PC-9 (cell line): ENCODE measurements at regions not wholly inside any gene's neighbourhood (a gene's known extent, or its start where the extent isn't known, plus 50 kb on each side); places are given as distances from the start of the nearest gene placed in this dataset.

Experiments
- BruUV-seq: library from RNA; stranded (reverse); fragments of 400-500 nt; replicated peaks from 2 replicates; lab custom pipeline; 2021; lab: Mats Ljungman, UMichigan
- CTCF ChIA-PET: fragments of 300-600 bp; sonication (Branson Sonifier 250); formaldehyde crosslinking; loops from one replicate; lab custom pipeline; 2022; ENCODE audit warnings: antibody characterized with exemption; lab: Charles Lee
- POLR2A ChIA-PET: fragments of 300-600 bp; sonication (Branson Sonifier 250); formaldehyde crosslinking; loops from one replicate; lab custom pipeline; 2022; ENCODE audit warnings: antibody characterized with exemption; ENCODE audit not compliant: unreplicated experiment; lab: Charles Lee
- DNase-seq, 2 experiments: peaks; one replicate each; pipeline versions ENCODE4 v3.0.0 to v3.0.0-alpha.2; 2015 to 2022; ENCODE audit warnings: mixed read lengths in 1 of 2
- H2AFZ ChIP-seq: fragments of 200-600 bp; sonication (generic); 2 replicates; pipeline ENCODE4 v1.8.1; 2017; ENCODE audit warnings: antibody characterized with exemption
- H3F3A ChIP-seq: fragments of 200-600 bp; sonication (generic); 2 replicates; pipeline ENCODE4 v1.8.1; 2017; ENCODE audit warnings: antibody characterized with exemption, mild to moderate bottlenecking, low read depth; ENCODE audit not compliant: insufficient read depth
- H3K27ac ChIP-seq: fragments of 200-600 bp; sonication (generic); 2 replicates; pipeline ENCODE4 v1.6.1; 2016; ENCODE audit warnings: mixed run types
- H3K27me3 ChIP-seq: fragments of 200-600 bp; sonication (generic); 2 replicates; pipeline ENCODE4 v1.6.1; 2016; ENCODE audit warnings: low read depth, mixed run types; ENCODE audit not compliant: insufficient read depth
- H3K36me3 ChIP-seq: fragments of 200-600 bp; sonication (generic); 2 replicates; pipeline ENCODE4 v1.6.1; 2016; ENCODE audit warnings: low read depth, mixed run types
- H3K4me1 ChIP-seq: fragments of 200-600 bp; sonication (generic); replicated peaks from 2 replicates; pipeline ENCODE4 v1.6.1; 2016; ENCODE audit warnings: mixed run types; ENCODE audit not compliant: insufficient read depth
- H3K4me2 ChIP-seq: fragments of 200-600 bp; sonication (generic); 2 replicates; pipeline ENCODE4 v1.6.1; 2017; ENCODE audit warnings: mixed run types
- H3K4me3 ChIP-seq: fragments of 200-600 bp; sonication (generic); 2 replicates; pipeline ENCODE4 v1.6.1; 2016; ENCODE audit warnings: mixed run types
- H3K79me2 ChIP-seq: fragments of 200-600 bp; sonication (generic); 2 replicates; pipeline ENCODE4 v1.6.1; 2017; ENCODE audit warnings: low read depth, mixed run types
- H3K9me2 ChIP-seq: fragments of 200-600 bp; sonication (generic); 2 replicates; pipeline ENCODE4 v1.8.1; 2017; ENCODE audit warnings: mild to moderate bottlenecking; ENCODE audit not compliant: insufficient read depth
- H3K9me3 ChIP-seq: fragments of 200-600 bp; sonication (generic); 2 replicates; pipeline ENCODE4 v1.8.1; 2016; ENCODE audit warnings: low read depth; ENCODE audit not compliant: insufficient read depth
- H4K20me1 ChIP-seq: fragments of 200-600 bp; sonication (generic); 2 replicates; pipeline ENCODE4 v1.8.1; 2017; ENCODE audit not compliant: insufficient read depth
- CTCF ChIP-seq: fragments of 200-600 bp; sonication (generic); conservative IDR thresholded peaks from 2 replicates; pipeline ENCODE4 v1.6.1; 2017; ENCODE audit warnings: mixed run types, antibody characterized with exemption, mild to moderate bottlenecking, moderate library complexity
- EZH2 ChIP-seq: fragments of 200-600 bp; sonication (generic); IDR thresholded peaks from 2 replicates; pipeline ENCODE4 v1.8.0; 2017; ENCODE audit warnings: antibody characterized with exemption, low read depth
- intact Hi-C: fragments of 100-400 bp; cut with micrococcal nuclease; formaldehyde crosslinking; loops from one replicate; pipeline ENCODE4 v1.10.0; 2022; ENCODE audit not compliant: unreplicated experiment

- no peaks in the 10 kb centered on the region for H3K9me3 ChIP-seq
- H3K9me2 ChIP-seq = no peaks in the 10 kb centered on the region
These were observed 463.5 kb upstream of the TGFBR2 start for GRCh38 chr3:30142946-30143345.

GRCh38 chr3:30145281-30145680 is 461.1 kb upstream of the TGFBR2 start:
- Histone ChIP-seq H3K4me3 (no peak overlapping the region), H3F3A (no peaks in the 10 kb centered on the region), H3K27me3 (no peaks in the 10 kb centered on the region), H3K79me2 (no peaks in the 10 kb centered on the region), H3K4me1 (no peaks in the 10 kb centered on the region), H3K36me3 (no peaks in the 10 kb centered on the region), H2AFZ (no peak overlapping the region), H3K4me2 (no peak overlapping the region), H3K27ac (no peak overlapping the region), H3K9me3 (no peaks in the 10 kb centered on the region), H4K20me1 (no peaks in the 10 kb centered on the region), H3K9me2 (no peaks in the 10 kb centered on the region)
- POLR2A ChIA-PET = no interaction called here
- CTCF ChIA-PET = no interaction called here
- intact Hi-C loops = no loop called here
- TF ChIP-seq EZH2 = no peak
- no peak for TF ChIP-seq CTCF
- no peak for DNase-seq
- BruUV-seq = no TSS peak

More at GRCh38 chr3:30142946-30143345, 463.5 kb upstream of the TGFBR2 start:
- CTCF ChIA-PET = no interaction called here
- H4K20me1 ChIP-seq = no peaks in the 10 kb centered on the region
- no peak overlapping the region for H3K27ac ChIP-seq
- H3K4me2 ChIP-seq = no peak overlapping the region
- POLR2A ChIA-PET = no interaction called here
- H3K79me2 ChIP-seq = no peaks in the 10 kb centered on the region
- H2AFZ ChIP-seq = no peak overlapping the region
- no peak for TF ChIP-seq EZH2
- H3K27me3 ChIP-seq = no peaks in the 10 kb centered on the region
- no peak for DNase-seq
- no TSS peak for BruUV-seq
- H3F3A ChIP-seq = no peaks in the 10 kb centered on the region
- no peak overlapping the region for H3K4me3 ChIP-seq
- H3K36me3 ChIP-seq = no peaks in the 10 kb centered on the region
- H3K4me1 ChIP-seq = no peaks in the 10 kb centered on the region
- intact Hi-C loops = no loop called here

GRCh38 chr3:30146978-30147377 is 459.4 kb upstream of the TGFBR2 start:
- no peak overlapping the region for H3K4me3 ChIP-seq
- H3F3A ChIP-seq = no peaks in the 10 kb centered on the region
- H3K36me3 ChIP-seq = no peaks in the 10 kb centered on the region
- intact Hi-C loops = no loop called here
- DNase-seq = no peak
- H3K9me3 ChIP-seq = no peaks in the 10 kb centered on the region
- no peak for TF ChIP-seq CTCF
- H3K9me2 ChIP-seq = no peaks in the 10 kb centered on the region
- CTCF ChIA-PET = no interaction called here
- H3K4me2 ChIP-seq = no peak overlapping the region
- H4K20me1 ChIP-seq = no peaks in the 10 kb centered on the region
- H3K79me2 ChIP-seq = no peaks in the 10 kb centered on the region
- no peak overlapping the region for H2AFZ ChIP-seq
- H3K27ac ChIP-seq = no peak overlapping the region
- BruUV-seq = no TSS peak
- POLR2A ChIA-PET = no interaction called here
- no peaks in the 10 kb centered on the region for H3K27me3 ChIP-seq
- H3K4me1 ChIP-seq = no peaks in the 10 kb centered on the region

- H3K27ac ChIP-seq = no peak overlapping the region
- H3K36me3 ChIP-seq = no peaks in the 10 kb centered on the region
- no peak overlapping the region for H3K4me2 ChIP-seq
- no peaks in the 10 kb centered on the region for H4K20me1 ChIP-seq
- BruUV-seq = no TSS peak
- intact Hi-C loops = no loop called here
- no peak for TF ChIP-seq EZH2
- TF ChIP-seq CTCF = no peak
- H2AFZ ChIP-seq = no peak overlapping the region
- no peaks in the 10 kb centered on the region for H3K4me1 ChIP-seq
- no peaks in the 10 kb centered on the region for H3K9me2 ChIP-seq
- DNase-seq = no peak
- ChIA-PET CTCF (no interaction called here), POLR2A (interaction anchor here (0.6 kb wide), 1 partner anchor 930 kb away, joined by 5 read pairs; no protein-coding TSS in a partner anchor)
- no peaks in the 10 kb centered on the region for H3K27me3 ChIP-seq
- H3K9me3 ChIP-seq = no peaks in the 10 kb centered on the region
- H3K79me2 ChIP-seq = no peaks in the 10 kb centered on the region
- no peaks in the 10 kb centered on the region for H3F3A ChIP-seq
- H3K4me3 ChIP-seq = no peak overlapping the region
These were observed 451.5 kb upstream of the TGFBR2 start for GRCh38 chr3:30154853-30155252.
